GM12865 (cell line): ENCODE measurements at regions not wholly inside any gene's neighbourhood (a gene's known extent, or its start where the extent isn't known, plus 50 kb on each side); places are given as distances from the start of the nearest gene placed in this dataset.

ENCODE experiments used
- DNase-seq: peaks from one replicate; pipeline ENCODE4 v3.0.0; 2010; ENCODE audit warnings: low read depth
- H3K4me3 ChIP-seq: 2 replicates; pipeline ENCODE4 v1.5.1; 2011; ENCODE audit warnings: mild to moderate bottlenecking, low read depth, low read length, control low read depth
- TF ChIP-seq, protein P1 (sequence below): IDR thresholded peaks from 2 replicates; pipeline ENCODE4 v1.5.1; 2011; ENCODE audit warnings: low read length, control low read depth, low read depth, inconsistent platforms; ENCODE audit not compliant: insufficient read depth; ENCODE audit errors: missing control alignments

DNA sequence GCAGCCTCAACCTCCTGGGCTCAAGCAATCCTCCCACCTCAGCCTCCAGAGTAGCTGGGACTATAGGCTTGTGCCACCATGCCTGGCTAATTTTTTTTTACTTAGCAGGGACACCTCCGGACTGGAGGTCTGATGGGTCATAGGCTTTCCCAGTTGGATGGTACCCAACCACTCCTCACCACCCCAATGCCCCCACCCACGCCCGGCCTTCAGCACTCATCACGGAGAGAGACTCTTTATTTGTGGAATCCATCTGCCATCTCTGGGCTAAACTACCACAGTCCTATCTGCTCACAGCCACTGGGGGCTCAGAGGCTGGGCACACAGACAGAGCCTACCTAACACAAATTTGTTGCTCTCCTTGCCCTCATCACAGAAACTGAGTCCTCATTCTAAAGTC lies 58.3 kb upstream of the STXBP1 start:
- H3K4me3 ChIP-seq = no peak overlapping the region
- TF ChIP-seq, protein P1, sequence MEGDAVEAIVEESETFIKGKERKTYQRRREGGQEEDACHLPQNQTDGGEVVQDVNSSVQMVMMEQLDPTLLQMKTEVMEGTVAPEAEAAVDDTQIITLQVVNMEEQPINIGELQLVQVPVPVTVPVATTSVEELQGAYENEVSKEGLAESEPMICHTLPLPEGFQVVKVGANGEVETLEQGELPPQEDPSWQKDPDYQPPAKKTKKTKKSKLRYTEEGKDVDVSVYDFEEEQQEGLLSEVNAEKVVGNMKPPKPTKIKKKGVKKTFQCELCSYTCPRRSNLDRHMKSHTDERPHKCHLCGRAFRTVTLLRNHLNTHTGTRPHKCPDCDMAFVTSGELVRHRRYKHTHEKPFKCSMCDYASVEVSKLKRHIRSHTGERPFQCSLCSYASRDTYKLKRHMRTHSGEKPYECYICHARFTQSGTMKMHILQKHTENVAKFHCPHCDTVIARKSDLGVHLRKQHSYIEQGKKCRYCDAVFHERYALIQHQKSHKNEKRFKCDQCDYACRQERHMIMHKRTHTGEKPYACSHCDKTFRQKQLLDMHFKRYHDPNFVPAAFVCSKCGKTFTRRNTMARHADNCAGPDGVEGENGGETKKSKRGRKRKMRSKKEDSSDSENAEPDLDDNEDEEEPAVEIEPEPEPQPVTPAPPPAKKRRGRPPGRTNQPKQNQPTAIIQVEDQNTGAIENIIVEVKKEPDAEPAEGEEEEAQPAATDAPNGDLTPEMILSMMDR = no peak
- DNase-seq = no peak

DNA sequence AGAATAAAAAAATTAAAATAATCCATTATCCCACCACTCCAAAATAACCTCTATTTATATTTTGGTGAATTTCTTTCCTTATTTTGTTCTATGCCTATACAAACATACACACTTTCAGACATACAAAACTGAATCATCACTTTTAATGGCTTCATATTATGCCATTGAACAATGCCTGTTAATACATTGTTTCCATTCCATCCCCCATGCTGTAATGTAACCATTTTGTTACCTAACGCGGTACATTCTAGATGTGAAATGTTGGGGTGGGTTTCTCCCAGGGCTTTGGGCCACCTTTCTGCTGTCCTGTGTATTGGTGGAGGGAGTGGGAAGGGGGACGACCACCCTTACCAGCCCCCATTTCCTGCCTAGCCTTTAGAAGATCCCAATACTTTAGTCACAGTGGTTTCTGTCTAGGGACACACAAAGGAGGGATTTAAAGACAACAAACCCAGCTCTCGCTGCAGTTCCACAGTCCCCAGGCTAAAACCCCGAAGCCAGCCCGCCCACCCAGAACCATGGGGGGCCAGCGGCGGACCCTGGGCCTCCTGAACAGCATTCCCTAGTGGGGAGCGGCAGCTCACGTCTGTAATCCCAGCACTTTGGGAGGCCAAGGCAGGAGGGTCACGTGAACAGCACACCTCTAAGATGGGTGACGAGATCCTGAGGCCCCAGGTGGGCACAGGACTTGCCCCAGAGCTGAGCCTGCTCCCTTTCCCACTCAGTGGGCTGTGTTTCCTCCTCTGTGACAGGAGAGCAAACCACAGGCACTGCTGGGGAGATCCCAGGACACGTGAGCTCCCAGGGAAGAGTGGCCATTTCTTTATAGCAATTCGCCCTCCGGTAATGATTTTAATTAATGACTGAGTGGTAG lies 56.9 kb upstream of the STXBP1 start:
- no peak overlapping the region for H3K4me3 ChIP-seq
- DNase-seq = no peak
- TF ChIP-seq, protein P1 = no peak

DNA sequence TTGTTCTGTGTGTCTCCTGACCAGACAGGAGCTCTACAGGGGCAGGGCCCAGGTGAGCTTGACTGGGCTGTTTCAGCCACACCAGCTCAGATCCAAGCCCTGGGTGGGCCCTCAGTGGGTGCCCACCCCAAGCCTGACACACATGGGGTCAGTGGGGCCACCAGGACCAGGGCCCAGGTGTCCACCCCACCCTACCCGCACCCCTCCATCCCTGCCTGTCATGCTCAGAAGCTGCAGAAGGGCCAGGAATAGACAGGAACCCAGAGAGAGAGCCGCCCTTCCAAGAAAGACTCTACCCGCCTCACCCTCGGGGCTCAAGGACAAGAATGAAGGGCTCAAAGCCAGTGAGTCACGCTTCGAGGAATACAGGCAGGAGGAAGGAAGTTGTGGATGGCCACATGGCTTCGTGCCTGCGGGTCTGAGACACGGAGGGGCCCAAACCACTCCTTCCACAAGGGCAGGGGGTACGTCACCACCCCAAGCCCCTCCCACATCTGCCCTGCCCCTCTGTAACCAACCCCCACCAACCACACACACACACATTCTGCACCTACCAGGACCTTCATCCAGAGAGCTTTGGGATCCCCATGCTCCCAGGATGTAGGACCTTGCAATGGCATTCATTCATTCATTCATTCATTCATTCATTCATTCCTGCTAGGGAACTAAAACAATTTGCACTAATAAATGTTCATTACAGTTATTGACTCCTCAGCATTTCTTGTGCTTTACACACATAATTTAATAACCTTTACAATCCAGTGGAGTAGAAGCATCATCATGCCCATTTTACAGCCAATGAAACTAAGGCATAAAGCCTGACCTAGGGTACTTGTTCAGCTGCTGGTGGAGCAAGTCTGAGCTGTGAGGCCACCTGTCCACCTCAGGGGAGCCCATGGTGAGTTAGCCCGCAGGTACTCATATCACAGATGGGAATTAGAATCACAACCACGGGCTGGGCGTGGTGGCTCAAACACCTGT lies 55.9 kb upstream of the STXBP1 start:
- H3K4me3 ChIP-seq = no peak overlapping the region
- TF ChIP-seq, protein P1 = no peak
- peak; percentile 21 for DNase-seq

DNA sequence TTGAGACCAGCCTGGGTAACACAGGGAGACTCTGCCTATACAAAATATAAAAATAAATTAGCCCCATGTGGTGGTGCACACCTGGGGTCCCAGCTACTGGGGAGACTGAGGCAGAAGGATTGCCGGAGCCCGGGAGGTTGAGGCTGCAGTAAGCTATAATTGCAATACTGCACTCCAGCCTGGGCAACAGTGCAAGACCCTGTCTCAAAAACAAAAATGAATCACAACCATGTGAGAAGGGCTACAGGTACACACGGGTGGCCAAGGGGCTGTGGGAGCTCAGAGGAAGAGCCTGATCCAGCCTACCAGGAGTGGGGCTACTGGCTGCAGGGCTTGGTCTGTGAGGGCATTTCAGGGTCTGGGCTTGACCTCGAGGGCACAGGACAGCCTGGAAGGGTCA lies 55.2 kb upstream of the STXBP1 start:
- DNase-seq = no peak

DNA sequence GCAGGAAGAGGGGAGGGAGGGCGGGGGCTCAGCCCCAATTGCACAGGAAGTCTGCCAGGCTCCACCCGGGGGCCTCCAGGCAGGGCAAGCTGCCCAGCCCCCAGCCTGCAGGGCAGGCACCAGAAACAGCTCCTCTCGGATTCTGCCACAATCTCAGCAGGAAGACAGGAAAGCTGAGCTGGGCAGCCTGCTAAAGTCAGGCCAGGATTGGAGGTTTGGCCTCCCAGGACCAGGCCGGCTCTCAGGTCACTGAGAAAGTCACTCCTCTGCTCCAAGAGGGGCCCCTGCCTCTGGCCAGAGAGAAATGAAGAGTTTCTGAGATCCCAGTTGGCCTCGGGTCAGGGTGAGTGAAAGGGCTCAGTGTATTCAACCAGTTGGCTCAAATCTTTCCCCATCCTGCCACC lies 54.6 kb upstream of the STXBP1 start:
- TF ChIP-seq, protein P1 = no peak
- no peak for DNase-seq

More for the DNA sequence above, 55.2 kb upstream of the STXBP1 start:
- H3K4me3 ChIP-seq = no peak overlapping the region
- TF ChIP-seq, protein P1 = no peak

DNA sequence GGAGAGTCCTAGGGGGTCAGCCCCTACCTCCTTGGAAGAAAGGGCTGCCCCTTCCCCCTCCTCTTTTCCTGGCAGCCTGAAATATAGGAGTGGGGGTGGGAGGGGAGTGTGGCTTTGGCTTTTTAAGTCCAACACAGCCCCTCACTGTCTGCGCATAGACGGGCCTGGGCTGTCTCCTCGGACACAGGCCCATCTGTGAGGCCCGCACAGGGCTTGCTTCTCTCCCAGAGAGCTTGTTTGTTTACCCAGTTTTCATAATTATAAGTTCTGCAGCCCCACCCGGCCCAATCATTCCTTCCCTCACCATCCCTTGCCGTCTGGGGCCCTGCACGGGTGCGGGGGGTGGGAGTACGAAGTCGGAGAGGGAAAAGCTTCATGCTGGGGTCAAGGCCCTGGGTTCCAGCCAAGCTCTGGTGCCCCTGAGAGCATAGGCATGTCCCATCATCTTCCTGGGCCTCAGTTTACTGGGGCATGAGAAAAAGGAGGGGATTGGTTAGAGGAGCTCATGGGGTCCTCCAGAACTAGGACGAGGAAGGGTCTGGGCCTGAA lies 54.0 kb upstream of the STXBP1 start:
- no peak overlapping the region for H3K4me3 ChIP-seq

More for the DNA sequence above, 54.6 kb upstream of the STXBP1 start:
- H3K4me3 ChIP-seq = no peak overlapping the region

More for the DNA sequence above, 54.0 kb upstream of the STXBP1 start:
- TF ChIP-seq, protein P1 = no peak
- no peak for DNase-seq
